PC-3 (cell line): ENCODE measurements at regions not wholly inside any gene's neighbourhood (a gene's known extent, or its start where the extent isn't known, plus 50 kb on each side); places are given as distances from the start of the nearest gene placed in this dataset.

Experiments used
- EZH2phosphoT487 ChIP-seq: fragments of 300-600 bp; sonication (generic); IDR thresholded peaks from 2 replicates; pipeline ENCODE4 v1.6.1; 2018; ENCODE audit warnings: mild to moderate bottlenecking, antibody characterized with exemption, low read length, borderline replicate concordance
- TF ChIP-seq, protein P1 (sequence below): fragments of 300-600 bp; sonication (generic); conservative IDR thresholded peaks from 2 replicates; pipeline ENCODE4 v1.5.1; 2017; ENCODE audit warnings: antibody characterized with exemption, low read depth, mild to moderate bottlenecking, low read length

GRCh38 chr1:17892851-17893250, 137.7 kb downstream of the ACTL8 start:
- no peak for TF ChIP-seq EZH2phosphoT487
- TF ChIP-seq, protein P1, sequence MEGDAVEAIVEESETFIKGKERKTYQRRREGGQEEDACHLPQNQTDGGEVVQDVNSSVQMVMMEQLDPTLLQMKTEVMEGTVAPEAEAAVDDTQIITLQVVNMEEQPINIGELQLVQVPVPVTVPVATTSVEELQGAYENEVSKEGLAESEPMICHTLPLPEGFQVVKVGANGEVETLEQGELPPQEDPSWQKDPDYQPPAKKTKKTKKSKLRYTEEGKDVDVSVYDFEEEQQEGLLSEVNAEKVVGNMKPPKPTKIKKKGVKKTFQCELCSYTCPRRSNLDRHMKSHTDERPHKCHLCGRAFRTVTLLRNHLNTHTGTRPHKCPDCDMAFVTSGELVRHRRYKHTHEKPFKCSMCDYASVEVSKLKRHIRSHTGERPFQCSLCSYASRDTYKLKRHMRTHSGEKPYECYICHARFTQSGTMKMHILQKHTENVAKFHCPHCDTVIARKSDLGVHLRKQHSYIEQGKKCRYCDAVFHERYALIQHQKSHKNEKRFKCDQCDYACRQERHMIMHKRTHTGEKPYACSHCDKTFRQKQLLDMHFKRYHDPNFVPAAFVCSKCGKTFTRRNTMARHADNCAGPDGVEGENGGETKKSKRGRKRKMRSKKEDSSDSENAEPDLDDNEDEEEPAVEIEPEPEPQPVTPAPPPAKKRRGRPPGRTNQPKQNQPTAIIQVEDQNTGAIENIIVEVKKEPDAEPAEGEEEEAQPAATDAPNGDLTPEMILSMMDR, result no peak
